NOMO-1 treated with DMSO at 0.1 percent for 48 hours (cell line): ENCODE measurements at regions not wholly inside any gene's neighbourhood (a gene's known extent, or its start where the extent isn't known, plus 50 kb on each side); places are given as distances from the start of the nearest gene placed in this dataset.
"Not testable (repeated sequence)": the region's sequence is repeated elsewhere in the genome, so short reads cannot be mapped to it uniquely, and the experiment has no call there.

Experiments
- DNase-seq: peaks from one replicate; lab custom pipeline; 2025; ENCODE audit not compliant: unreplicated experiment; lab: John Stamatoyannopoulos, UW

DNA sequence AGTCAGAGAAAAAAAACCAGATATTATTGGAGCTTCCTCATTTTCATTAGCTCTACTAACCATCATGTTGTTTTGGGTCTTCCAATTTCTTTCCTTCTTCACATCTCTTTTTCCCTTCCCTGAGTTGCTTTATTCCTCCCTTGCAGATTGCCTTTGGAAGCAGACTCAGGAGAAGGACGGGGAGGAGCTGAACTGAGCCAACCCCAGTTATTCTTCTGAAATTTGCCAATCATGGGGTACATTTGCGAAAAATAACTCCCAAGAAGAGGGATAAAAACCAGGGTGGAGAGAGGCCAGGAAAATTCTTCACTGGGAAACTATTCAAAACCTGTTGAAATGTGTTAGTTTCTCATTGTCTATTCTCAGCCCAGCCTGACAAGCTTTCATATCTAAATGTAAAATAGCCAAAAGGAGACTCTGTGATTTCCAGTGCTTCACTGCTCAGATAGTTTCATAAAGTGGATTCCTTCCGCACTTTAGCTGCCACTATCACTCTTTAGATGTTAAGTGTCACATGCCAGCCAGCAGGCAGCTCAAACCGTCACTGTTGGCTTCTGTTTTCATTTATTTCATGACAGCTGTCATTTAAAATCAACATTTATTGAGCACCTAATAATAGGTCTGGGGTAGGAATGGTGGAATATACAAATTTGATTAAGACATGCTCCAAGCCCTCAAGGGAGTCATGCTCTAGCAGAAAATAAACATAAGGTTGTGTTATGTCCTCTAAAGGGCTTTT, 204.5 kb downstream of the SREK1 start:
- no peak for DNase-seq

DNA sequence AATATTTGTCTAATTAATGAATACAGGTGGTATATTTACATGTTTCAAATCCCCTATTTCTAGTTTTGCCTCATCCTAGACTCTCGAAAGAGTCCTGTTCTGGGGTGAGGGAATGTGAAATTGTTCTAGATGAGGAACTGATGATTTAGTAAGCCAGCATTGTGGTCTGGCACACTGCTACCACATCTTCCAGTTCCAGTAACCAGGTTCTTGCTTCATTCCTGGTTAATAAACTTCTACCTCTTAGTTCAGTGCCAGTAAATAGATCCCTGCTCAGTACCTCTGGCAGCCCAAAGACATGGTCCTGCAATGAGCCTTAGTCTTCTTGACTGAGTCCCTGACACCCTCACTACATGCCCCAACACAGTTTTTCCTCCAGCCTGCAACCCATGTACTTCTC, 207.7 kb downstream of the SREK1 start:
- DNase-seq: peak; percentile 82

GRCh38 chr5:66353186-66353585, 209.1 kb downstream of the SREK1 start:
- DNase-seq: no peak

DNA sequence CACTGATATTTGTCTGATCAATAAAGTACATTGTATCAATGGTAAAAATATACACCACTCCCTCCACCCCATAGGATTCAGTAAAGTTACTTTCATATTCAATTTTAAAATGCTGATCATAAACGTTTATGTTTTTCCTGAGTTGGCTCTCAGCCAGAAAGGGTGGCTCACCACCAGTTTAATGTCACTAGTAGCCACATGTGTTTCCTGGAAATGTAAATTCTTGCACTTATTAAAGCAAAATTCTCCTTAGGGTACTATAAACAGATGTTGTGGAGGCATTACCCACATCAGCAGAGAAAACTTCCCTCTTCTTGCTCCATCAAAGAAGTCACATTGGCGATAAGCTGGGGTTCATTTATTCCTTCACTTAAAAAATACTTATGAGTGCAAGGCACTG, 210.3 kb downstream of the SREK1 start:
- no peak for DNase-seq

- DNase-seq: no peak
These were observed 212.0 kb downstream of the SREK1 start for GRCh38 chr5:66356011-66356565.

DNA sequence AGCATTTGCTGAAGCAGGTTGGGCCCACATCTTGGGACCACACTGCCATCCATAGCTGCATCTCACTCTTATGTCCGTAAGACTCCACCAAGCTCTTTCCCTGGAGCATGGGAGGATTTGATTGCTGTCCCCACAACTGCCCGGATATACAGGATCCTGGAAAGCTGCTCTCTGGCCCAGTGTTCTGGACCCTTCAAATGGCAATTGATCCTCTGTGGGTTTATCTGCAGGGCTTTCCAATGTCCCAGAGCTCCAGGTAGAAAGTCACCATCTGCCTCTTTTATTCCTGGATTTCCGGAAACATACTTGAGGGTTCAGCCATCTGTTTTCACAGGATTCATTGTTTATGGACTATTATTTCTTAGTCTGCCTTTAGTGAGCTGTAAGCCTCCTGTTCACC, 214.6 kb downstream of the SREK1 start:
- no peak for DNase-seq

GRCh38 chr5:66361070-66361469, 217.0 kb downstream of the SREK1 start:
- DNase-seq: peak; percentile 71

DNA sequence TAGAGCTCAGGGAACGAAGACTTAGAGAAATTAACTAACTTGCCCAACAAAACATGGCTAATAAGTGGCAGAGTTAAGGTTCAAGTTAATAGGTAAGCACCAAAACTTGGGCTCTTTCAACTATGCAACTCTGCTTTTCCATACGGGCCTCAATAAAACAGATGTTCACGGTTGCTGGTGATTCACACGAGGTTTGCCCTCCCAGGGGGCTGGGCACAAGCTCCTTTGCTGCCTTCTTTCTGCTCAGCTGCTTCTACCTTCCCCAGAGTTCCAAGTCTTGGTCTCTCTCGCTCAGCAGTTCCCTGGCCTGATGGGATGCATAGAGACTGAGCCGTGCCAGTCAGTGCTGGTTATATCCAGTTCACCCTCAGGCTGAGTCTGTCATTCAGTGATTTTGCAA, 217.9 kb downstream of the SREK1 start:
- no peak for DNase-seq

DNA sequence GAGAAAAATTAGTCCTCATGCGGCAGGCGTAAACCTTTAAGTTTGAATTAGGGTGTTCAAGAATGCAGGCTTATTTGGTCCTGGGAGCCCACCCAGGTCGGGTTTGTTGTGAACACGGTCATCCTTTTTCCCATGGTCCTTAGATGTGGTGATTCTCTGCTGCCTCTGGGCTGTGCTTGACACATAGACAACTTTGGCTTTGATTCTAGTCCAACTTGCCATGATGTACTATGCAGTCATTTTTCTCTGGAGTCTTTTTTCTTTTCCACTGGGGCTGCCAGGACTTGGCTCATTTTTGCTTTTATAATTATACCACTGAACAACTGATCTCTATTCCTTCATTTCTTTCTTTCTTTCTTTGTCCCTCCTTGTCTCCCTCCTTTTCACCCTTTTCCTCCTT, 218.6 kb downstream of the SREK1 start:
- no peak for DNase-seq

- no peak for DNase-seq
These were observed 219.0 kb downstream of the SREK1 start for GRCh38 chr5:66363097-66363496.

DNA sequence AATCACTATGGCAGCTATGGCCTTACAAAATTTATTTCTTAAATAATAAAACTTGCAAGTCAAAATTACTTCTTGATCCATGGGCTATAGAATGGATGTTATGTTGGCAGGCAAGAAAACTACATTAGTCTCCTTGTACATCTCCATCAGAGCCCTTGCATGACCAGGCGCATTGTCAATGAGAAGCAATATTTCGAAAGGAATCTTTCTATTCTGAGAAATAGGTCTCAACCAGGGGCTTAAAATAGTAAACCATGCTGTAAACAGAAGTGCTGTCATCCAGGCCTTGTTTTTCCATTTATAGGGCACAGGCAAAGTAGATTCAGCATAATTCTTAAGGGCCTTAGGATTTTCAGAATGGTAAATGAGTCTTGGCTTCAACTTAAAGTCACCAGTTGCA, 220.1 kb downstream of the SREK1 start:
- DNase-seq: no peak

GRCh38 chr5:66365981-66366380, 221.9 kb downstream of the SREK1 start:
- DNase-seq: no peak

DNA sequence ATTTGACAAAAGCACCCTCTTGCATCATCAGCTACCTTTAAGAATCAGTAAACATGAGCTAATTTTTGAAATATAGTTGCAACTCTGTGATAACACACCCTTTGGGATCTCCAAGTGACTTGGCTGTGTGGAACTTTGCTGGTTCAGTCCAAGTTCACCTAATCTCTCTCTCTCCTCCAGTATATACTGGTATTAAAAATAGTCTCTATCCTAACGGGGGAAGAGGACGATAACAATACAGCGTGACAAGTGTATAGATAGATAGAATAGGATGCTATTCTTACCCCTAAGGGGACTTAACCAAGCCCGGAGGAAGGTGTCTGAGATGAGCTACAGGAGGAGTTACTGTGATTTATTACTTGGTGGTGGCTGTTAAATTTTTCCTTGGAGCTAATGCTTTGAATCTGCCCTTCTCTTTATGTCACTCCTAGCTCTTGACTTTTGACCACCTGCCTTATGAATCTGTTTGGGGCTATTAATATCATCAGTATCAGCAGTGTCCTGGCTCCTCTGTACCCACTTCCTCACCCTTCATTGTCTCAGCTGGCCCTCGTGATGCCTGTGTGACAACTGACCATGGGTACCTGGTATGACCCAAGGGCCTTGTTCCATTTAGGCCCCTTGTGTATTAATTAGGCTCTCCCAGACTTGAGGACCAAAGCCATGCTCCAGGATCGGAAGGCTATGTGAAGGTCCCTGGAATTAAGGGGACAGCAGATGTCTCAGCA, 223.9 kb downstream of the SREK1 start:
- DNase-seq: no peak

DNA sequence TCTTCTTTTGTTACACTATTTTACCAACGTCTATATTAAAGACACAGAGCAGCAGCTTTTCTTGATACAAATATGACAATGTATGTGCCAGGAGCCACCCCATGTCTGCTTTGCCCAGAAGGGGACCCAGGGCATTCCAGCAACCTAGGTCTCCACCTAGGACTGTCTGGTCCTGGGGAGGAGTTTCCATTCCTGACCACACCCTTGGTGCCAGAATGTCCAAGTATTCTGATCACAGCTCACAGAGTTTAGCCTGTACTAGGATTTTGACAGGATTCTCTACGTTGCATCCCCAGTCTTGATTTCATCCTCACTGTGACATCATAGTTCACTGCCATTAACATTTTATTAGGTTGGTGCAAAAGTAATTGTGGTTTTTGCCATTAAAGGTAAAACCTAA, 224.7 kb downstream of the SREK1 start:
- DNase-seq: no peak

DNA sequence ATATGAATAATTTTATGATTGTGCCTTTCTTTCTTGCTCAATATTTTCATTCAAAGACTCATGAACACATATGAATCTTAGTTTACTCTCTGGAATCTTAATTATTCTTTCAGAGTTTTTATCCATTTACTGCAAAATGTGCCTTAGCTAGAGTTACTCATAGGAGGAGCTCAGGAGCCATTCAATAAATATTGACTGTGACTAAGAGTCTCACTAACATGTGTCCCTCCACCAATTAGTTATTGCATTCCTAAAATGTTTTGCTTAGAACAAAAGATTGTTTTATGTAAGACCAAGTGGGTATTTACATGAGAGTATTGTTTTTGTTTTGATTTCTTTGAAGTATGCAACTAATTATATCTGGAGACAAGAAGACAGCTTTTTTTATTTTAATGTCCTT, 218.4 kb upstream of the MAST4 start:
- DNase-seq: no peak

- DNase-seq: no peak
These were observed 217.8 kb upstream of the MAST4 start for GRCh38 chr5:66378407-66378806.

DNA sequence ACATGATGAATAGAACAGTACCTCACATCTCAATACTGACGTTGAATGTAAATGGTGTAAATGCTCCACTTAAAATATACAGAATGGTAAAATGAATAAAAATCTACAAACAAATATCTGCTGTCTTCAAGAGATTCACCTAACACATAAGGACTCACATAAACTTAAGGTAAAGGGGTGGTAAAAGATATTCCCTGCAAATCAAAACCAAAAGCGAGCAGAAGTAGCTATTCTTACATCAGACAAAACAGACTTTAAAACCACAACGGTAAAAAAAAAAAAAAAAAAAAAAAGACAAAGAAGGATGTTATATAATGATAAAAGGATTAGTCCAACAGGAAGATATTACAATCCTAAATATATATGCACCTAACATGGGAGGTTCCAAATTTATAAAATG, 214.0 kb upstream of the MAST4 start:
- DNase-seq: no peak

- DNase-seq: not testable (repeated sequence)
These were observed 191.0 kb upstream of the MAST4 start for GRCh38 chr5:66405145-66405544.

DNA sequence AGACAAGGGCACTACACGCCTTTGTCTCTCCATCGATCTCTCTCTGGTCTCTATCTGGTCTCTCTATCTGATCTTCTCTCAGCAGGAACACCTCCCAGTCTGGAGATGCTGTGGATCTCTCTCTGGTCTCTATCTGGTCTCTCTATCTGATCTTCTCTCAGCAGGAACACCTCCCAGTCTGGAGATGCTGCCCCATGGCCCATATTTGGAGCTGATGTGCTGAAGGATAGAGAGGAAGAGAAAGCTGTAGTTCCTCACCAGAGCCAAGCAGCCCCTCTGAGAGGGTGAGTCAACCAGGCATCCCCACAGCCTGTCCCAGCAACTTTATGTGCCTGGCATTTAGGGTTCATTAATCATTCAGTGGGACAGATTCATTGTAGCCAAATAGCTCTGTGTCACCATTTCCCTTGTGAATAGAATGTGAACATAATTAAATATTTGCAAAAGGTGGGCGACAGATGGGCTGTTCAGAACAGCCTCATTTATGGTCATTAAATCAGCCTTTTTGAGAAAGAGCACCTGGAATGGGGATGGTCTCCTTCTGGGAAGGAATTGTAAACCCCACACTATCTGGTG, 189.3 kb upstream of the MAST4 start:
- DNase-seq: no peak

GRCh38 chr5:66407765-66408164, 188.4 kb upstream of the MAST4 start:
- DNase-seq: no peak

- DNase-seq: no peak
These were observed 187.6 kb upstream of the MAST4 start for GRCh38 chr5:66408576-66408975.

DNA sequence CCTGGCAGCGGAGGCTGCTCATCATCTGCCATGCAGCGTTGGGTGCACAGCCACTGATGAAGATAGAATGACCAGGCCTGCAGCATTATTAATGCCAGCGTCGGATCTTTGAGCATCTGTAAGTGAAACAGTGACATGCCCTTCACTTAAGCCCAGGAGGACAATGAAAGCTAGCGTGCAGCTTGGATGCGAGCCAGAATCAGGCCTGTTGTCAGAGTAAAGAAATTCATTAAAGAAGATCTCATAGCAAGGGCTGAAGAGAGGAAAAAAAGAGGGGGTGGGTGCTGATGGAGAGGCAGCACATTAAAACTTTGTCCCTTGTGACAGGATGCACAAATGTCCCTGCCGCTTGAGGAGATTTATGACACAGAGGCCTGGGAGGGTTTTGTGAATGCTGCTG, 186.1 kb upstream of the MAST4 start:
- no peak for DNase-seq
